ENCODE measurements at regions not wholly inside any gene's neighbourhood (a gene's known extent, or its start where the extent isn't known, plus 50 kb on each side); places are given as distances from the start of the nearest gene placed in this dataset.

- no peak for TF ChIP-seq CHD7 (IDR thresholded peaks at IDR 0.05; ENCODE audit: insufficient replicate concordance, low read length)
- no peak for TF ChIP-seq JUN (IDR thresholded peaks at IDR 0.05; ENCODE audit: low read depth, low read length)
- TF ChIP-seq TCF12 (IDR thresholded peaks at IDR 0.05; ENCODE audit: low read depth, low read length) = no peak
- TF ChIP-seq E2F6 (IDR thresholded peaks at IDR 0.05) = no peak
- no peak for TF ChIP-seq MAFK (IDR thresholded peaks at IDR 0.05; ENCODE audit: low read depth, low read length)
- TF ChIP-seq SP4 (IDR thresholded peaks at IDR 0.05; ENCODE audit: low read length) = no peak
- no peak for TF ChIP-seq KDM4A (IDR thresholded peaks at IDR 0.05; ENCODE audit: low read depth, low read length, severe bottlenecking)
- TF ChIP-seq EGR1 (IDR thresholded peaks at IDR 0.05; ENCODE audit: borderline replicate concordance, low read depth, low read length) = no peak
Measured at GRCh38 chr3:18806633-18807032, 341.7 kb upstream of the KCNH8 start (continued).

Measured in H1 (cell line).